ENCODE measurements at regions not wholly inside any gene's neighbourhood (a gene's known extent, or its start where the extent isn't known, plus 50 kb on each side); places are given as distances from the start of the nearest gene placed in this dataset.

DNA sequence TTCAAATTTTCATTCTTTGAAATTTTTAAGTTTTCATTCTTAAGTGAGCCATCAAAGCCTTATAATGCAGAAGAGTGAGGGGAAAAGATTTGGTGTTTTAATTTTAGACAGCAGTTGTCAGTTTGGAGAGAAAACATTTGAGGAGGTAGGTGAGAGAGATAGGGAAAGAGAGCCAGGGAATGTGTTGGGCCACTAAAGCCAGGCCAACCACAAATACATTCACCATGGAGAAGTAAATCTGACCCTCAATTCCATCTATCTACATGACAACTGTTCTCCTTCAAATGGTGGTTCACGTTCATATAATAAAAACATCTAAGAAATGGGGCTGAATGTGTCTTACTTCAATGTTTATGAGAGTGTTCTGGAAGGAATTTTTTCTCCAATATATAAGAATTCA is 553.0 kb upstream of the SYT4 start:
- TF ChIP-seq, protein P1, sequence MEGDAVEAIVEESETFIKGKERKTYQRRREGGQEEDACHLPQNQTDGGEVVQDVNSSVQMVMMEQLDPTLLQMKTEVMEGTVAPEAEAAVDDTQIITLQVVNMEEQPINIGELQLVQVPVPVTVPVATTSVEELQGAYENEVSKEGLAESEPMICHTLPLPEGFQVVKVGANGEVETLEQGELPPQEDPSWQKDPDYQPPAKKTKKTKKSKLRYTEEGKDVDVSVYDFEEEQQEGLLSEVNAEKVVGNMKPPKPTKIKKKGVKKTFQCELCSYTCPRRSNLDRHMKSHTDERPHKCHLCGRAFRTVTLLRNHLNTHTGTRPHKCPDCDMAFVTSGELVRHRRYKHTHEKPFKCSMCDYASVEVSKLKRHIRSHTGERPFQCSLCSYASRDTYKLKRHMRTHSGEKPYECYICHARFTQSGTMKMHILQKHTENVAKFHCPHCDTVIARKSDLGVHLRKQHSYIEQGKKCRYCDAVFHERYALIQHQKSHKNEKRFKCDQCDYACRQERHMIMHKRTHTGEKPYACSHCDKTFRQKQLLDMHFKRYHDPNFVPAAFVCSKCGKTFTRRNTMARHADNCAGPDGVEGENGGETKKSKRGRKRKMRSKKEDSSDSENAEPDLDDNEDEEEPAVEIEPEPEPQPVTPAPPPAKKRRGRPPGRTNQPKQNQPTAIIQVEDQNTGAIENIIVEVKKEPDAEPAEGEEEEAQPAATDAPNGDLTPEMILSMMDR (IDR thresholded peaks at IDR 0.05), result no peak
- no peak for TF ChIP-seq POLR2A (IDR thresholded peaks at IDR 0.05)
